ENCODE measurements at regions not wholly inside any gene's neighbourhood (a gene's known extent, or its start where the extent isn't known, plus 50 kb on each side); places are given as distances from the start of the nearest gene placed in this dataset.

DNA sequence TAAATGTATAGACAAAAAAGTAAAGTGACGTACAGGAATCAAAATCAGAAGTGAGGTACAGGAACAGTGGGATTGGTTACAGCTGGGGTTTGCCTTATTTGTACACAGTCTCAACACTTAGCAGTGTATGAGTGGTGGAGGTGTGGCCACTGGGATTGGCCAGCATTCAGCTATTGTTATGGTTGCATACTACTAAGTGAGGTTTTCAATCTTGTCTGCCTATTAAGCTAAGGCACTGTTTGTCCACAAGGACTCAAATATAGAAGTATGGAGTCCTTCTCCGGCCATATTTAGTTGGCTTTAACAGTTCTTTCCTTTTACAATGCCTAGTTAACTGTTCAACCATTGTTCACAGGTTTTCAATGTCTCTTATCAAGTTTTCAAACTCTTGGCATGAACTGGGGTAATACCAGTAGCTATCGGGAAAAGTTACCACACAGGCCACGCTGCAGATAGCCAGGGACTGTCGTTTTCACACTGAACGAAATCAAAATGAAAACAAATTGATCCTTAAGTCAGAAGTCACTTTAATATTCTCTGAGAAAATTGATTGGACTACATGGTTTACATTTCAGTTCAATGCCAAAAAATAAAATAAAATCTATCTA, 176.0 kb upstream of the FREM1 start:
- TF ChIP-seq POLR2AphosphoS5 (IDR thresholded peaks at IDR 0.05; ENCODE audit: low read depth, low read length) (no peak), TEAD4 (IDR thresholded peaks at IDR 0.05; ENCODE audit: low read depth, low read length) (no peak), SIRT6 (IDR thresholded peaks at IDR 0.05; ENCODE audit: low read length) (no peak), SUZ12 (IDR thresholded peaks at IDR 0.05; ENCODE audit: low read length) (no peak), YY1 (IDR thresholded peaks at IDR 0.05; ENCODE audit: low read depth, low read length) (no peak), CHD2 (IDR thresholded peaks at IDR 0.05; ENCODE audit: low read length) (no peak), RFX5 (IDR thresholded peaks at IDR 0.05; ENCODE audit: borderline replicate concordance, low read depth, low read length) (no peak), KDM1A (IDR thresholded peaks at IDR 0.05; ENCODE audit: borderline replicate concordance, low read length) (no peak)
- TF ChIP-seq, protein P1, sequence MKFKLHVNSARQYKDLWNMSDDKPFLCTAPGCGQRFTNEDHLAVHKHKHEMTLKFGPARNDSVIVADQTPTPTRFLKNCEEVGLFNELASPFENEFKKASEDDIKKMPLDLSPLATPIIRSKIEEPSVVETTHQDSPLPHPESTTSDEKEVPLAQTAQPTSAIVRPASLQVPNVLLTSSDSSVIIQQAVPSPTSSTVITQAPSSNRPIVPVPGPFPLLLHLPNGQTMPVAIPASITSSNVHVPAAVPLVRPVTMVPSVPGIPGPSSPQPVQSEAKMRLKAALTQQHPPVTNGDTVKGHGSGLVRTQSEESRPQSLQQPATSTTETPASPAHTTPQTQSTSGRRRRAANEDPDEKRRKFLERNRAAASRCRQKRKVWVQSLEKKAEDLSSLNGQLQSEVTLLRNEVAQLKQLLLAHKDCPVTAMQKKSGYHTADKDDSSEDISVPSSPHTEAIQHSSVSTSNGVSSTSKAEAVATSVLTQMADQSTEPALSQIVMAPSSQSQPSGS (IDR thresholded peaks at IDR 0.05; ENCODE audit: low read length) = no peak
- H4K8ac ChIP-seq (ENCODE audit: extremely low read depth, insufficient read depth, low read length) = no peak overlapping the region
- no peak overlapping the region for H3K4me2 ChIP-seq (ENCODE audit: insufficient read depth in 1 of 2, low read depth in 2 of 2, low read length in 2 of 2)
- H3K14ac ChIP-seq (ENCODE audit: insufficient read length) = no peak overlapping the region
- H3K9ac ChIP-seq (replicated peaks in 1 of 4; ENCODE audit: extremely low read depth in 1 of 4, low read depth in 3 of 4, low read length in 3 of 4) = no peak overlapping the region
- H3K18ac ChIP-seq (ENCODE audit: extremely low read depth, low read length) = no peak overlapping the region
- no peak overlapping the region for H2BK12ac ChIP-seq (ENCODE audit: low read depth, low read length)
- no peak overlapping the region for H2AK5ac ChIP-seq (ENCODE audit: low read depth, low read length)
- 89% methylated on average over 6 of the region's 6 CpGs; no CpG with 5 or more reads in 1 of the 2 experiments for WGBS, 2 experiments (ENCODE audit: extremely low coverage in 1 of 2, insufficient coverage in 1 of 2, insufficient read length in 1 of 2, insufficient replicate concordance in 2 of 2, low coverage in 1 of 2, low lambda C conversion rate in 2 of 2, missing lambda C conversion rate in 1 of 2)
- no peaks in the 10 kb centered on the region for H3K4me1 ChIP-seq (replicated peaks in 1 of 4; ENCODE audit: control insufficient read depth in 3 of 4, insufficient read depth in 4 of 4, low read length in 3 of 4)
- H3K4ac ChIP-seq (replicated peaks; ENCODE audit: insufficient read length, low read depth, low read length) = no peak overlapping the region
- no peak overlapping the region for H2BK5ac ChIP-seq (ENCODE audit: low read depth, low read length)
- no peak overlapping the region for H2BK120ac ChIP-seq (replicated peaks; ENCODE audit: low read depth, low read length)
- no peaks in the 10 kb centered on the region for H3K9me3 ChIP-seq (ENCODE audit: insufficient read depth in 2 of 2, low read depth in 1 of 2, low read length in 1 of 2)
- no peak overlapping the region for H2AFZ ChIP-seq (ENCODE audit: low read length)
- no peak overlapping the region for H3K27ac ChIP-seq (ENCODE audit: low read depth, low read length)
- no peaks in the 10 kb centered on the region for H3K36me3 ChIP-seq (ENCODE audit: control insufficient read depth in 2 of 4, insufficient read depth in 4 of 4, low read length in 3 of 4)
- DNase-seq (ENCODE audit: low read depth in 1 of 2, low spot score in 2 of 2) (no peak), FAIRE-seq (no peak)
- H3K79me2 ChIP-seq (ENCODE audit: control insufficient read depth in 1 of 2, insufficient read depth in 2 of 2, low read length in 2 of 2) = no peaks in the 10 kb centered on the region
- no peak overlapping the region for H3K56ac ChIP-seq (replicated peaks; ENCODE audit: insufficient read length, low read depth, low read length)
- H3K4me3 ChIP-seq (ENCODE audit: extremely low read depth in 1 of 4, insufficient read depth in 2 of 4, low read depth in 3 of 4, low read length in 4 of 4) = no peak overlapping the region
- no peak overlapping the region for H2BK15ac ChIP-seq (ENCODE audit: low read length)
- H3K23me2 ChIP-seq (ENCODE audit: low read depth, low read length) = no peaks in the 10 kb centered on the region
- POLR2A ChIA-PET (ENCODE audit: partially characterized antibody) = no interaction called here
- CTCF ChIA-PET (ENCODE audit: partially characterized antibody) = interaction anchor here (0.6 to 2.0 kb wide), 4 partner anchors 14 to 71 kb away, joined by 3 to 12 read pairs (median 4); no protein-coding TSS in a partner anchor
- no peaks in the 10 kb centered on the region for H4K20me1 ChIP-seq (replicated peaks in 1 of 2; ENCODE audit: control insufficient read depth in 1 of 2, insufficient read depth in 2 of 2, low read length in 2 of 2)
- H3K79me1 ChIP-seq (ENCODE audit: low read depth, low read length) = no peaks in the 10 kb centered on the region
- no peak overlapping the region for H2BK20ac ChIP-seq (ENCODE audit: low read length)
- no peak overlapping the region for H4K91ac ChIP-seq (replicated peaks; ENCODE audit: insufficient read length, low read length)
- no peak overlapping the region for H3K23ac ChIP-seq (ENCODE audit: insufficient read length)
- H3K27me3 ChIP-seq (replicated peaks in 1 of 4; ENCODE audit: control insufficient read depth in 3 of 4, extremely low read depth in 1 of 4, insufficient read depth in 3 of 4, low read length in 3 of 4) = no peaks in the 10 kb centered on the region
- H4K5ac ChIP-seq (ENCODE audit: insufficient read length, low read depth, low read length) = no peak overlapping the region
